ENCODE measurements at regions not wholly inside any gene's neighbourhood (a gene's known extent, or its start where the extent isn't known, plus 50 kb on each side); places are given as distances from the start of the nearest gene placed in this dataset.

DNA sequence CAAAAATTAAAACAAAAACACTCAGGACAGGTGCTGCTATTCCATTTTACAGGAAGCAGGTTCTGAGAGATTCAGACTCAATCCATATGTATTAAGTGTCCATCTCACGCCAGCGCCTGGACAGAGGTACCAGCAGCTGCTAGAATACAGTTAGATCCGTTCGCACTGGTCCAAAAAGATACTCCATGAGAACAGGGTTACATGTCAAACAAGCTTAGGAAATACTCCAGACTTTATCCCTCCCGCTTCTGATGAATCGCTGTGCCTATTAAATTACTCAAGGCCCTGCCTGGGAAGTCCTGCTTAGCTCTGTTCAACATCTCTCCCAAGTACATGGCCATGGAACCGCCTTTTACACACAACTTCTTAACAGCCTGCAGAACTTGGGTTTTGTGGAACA lies 50.2 kb upstream of the SLC35C1 start:
- no peak overlapping the region for H3K27ac ChIP-seq (ENCODE audit: extremely low read depth, low read depth, low read length)
- H3K9me3 ChIP-seq (ENCODE audit: control insufficient read depth, insufficient read depth, low read depth, low read length) = no peaks in the 10 kb centered on the region
- POLR2A ChIA-PET = no interaction called here
- CTCF ChIA-PET = interaction anchor here (0.5 to 1.3 kb wide), 7 partner anchors 13 to 384 kb away, joined by 3 to 14 read pairs (median 3); no protein-coding TSS in a partner anchor
- H3K4me3 ChIP-seq (ENCODE audit: low read depth, low read length) = no peak overlapping the region
- no peaks in the 10 kb centered on the region for H3K4me1 ChIP-seq (ENCODE audit: control insufficient read depth, insufficient read depth, low read length)
- TF ChIP-seq KLF7 (tag by site-specific recombination; IDR thresholded peaks at IDR 0.05; ENCODE audit: borderline replicate concordance) = no peak
- TF ChIP-seq SP3 (tag by site-specific recombination; IDR thresholded peaks at IDR 0.05) = no peak
- TF ChIP-seq ZNF654 (tag by site-specific recombination; IDR thresholded peaks at IDR 0.05; ENCODE audit: low read depth) = no peak
- TF ChIP-seq ZNF571 (tag by site-specific recombination; IDR thresholded peaks at IDR 0.05) = no peak
- TF ChIP-seq GLI2 (tag by site-specific recombination; IDR thresholded peaks at IDR 0.05; ENCODE audit: borderline replicate concordance, low read depth) = no peak
- TF ChIP-seq ZNF433 (tag by site-specific recombination; IDR thresholded peaks at IDR 0.05; ENCODE audit: low read depth) = no peak
- TF ChIP-seq, protein P1, sequence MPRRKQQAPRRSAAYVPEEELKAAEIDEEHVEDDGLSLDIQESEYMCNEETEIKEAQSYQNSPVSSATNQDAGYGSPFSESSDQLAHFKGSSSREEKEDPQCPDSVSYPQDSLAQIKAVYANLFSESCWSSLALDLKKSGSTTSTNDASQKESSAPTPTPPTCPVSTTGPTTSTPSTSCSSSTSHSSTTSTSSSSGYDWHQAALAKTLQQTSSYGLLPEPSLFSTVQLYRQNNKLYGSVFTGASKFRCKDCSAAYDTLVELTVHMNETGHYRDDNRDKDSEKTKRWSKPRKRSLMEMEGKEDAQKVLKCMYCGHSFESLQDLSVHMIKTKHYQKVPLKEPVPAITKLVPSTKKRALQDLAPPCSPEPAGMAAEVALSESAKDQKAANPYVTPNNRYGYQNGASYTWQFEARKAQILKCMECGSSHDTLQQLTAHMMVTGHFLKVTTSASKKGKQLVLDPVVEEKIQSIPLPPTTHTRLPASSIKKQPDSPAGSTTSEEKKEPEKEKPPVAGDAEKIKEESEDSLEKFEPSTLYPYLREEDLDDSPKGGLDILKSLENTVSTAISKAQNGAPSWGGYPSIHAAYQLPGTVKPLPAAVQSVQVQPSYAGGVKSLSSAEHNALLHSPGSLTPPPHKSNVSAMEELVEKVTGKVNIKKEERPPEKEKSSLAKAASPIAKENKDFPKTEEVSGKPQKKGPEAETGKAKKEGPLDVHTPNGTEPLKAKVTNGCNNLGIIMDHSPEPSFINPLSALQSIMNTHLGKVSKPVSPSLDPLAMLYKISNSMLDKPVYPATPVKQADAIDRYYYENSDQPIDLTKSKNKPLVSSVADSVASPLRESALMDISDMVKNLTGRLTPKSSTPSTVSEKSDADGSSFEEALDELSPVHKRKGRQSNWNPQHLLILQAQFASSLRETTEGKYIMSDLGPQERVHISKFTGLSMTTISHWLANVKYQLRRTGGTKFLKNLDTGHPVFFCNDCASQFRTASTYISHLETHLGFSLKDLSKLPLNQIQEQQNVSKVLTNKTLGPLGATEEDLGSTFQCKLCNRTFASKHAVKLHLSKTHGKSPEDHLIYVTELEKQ (tag by site-specific recombination; IDR thresholded peaks at IDR 0.05; ENCODE audit: borderline replicate concordance) = no peak
- TF ChIP-seq ZNF391 (tag by site-specific recombination; IDR thresholded peaks at IDR 0.05; ENCODE audit: borderline replicate concordance, low read depth) = no peak
- no peak for TF ChIP-seq ZNF132 (tag by site-specific recombination; IDR thresholded peaks at IDR 0.05; ENCODE audit: borderline replicate concordance)
- TF ChIP-seq ZBTB20 (tag by site-specific recombination; IDR thresholded peaks at IDR 0.05) = no peak
- TF ChIP-seq, protein P2, sequence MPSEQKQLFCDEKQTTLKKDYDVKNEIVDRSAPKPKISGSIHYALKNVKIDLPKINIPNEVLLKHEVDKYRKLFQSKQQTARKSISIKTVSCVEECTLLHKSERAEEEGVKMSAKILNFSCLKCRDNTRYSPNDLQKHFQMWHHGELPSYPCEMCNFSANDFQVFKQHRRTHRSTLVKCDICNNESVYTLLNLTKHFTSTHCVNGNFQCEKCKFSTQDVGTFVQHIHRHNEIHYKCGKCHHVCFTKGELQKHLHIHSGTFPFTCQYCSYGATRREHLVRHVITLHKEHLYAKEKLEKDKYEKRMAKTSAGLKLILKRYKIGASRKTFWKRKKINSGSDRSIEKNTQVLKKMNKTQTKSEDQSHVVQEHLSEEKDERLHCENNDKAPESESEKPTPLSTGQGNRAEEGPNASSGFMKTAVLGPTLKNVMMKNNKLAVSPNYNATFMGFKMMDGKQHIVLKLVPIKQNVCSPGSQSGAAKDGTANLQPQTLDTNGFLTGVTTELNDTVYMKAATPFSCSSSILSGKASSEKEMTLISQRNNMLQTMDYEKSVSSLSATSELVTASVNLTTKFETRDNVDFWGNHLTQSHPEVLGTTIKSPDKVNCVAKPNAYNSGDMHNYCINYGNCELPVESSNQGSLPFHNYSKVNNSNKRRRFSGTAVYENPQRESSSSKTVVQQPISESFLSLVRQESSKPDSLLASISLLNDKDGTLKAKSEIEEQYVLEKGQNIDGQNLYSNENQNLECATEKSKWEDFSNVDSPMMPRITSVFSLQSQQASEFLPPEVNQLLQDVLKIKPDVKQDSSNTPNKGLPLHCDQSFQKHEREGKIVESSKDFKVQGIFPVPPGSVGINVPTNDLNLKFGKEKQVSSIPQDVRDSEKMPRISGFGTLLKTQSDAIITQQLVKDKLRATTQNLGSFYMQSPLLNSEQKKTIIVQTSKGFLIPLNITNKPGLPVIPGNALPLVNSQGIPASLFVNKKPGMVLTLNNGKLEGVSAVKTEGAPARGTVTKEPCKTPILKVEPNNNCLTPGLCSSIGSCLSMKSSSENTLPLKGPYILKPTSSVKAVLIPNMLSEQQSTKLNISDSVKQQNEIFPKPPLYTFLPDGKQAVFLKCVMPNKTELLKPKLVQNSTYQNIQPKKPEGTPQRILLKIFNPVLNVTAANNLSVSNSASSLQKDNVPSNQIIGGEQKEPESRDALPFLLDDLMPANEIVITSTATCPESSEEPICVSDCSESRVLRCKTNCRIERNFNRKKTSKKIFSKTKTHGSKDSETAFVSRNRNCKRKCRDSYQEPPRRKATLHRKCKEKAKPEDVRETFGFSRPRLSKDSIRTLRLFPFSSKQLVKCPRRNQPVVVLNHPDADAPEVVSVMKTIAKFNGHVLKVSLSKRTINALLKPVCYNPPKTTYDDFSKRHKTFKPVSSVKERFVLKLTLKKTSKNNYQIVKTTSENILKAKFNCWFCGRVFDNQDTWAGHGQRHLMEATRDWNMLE (tag by site-specific recombination; conservative IDR thresholded peaks at IDR 0.05; ENCODE audit: low read depth) = no peak
- TF ChIP-seq, protein P3, sequence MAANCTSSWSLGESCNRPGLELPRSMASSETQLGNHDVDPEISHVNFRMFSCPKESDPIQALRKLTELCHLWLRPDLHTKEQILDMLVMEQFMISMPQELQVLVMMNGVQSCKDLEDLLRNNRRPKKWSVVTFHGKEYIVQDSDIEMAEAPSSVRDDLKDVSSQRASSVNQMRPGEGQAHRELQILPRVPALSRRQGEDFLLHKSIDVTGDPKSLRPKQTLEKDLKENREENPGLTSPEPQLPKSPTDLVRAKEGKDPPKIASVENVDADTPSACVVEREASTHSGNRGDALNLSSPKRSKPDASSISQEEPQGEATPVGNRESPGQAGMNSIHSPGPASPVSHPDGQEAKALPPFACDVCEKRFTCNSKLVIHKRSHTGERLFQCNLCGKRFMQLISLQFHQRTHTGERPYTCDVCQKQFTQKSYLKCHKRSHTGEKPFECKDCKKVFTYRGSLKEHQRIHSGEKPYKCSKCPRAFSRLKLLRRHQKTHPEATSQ (tag by site-specific recombination; IDR thresholded peaks at IDR 0.05) = no peak
- TF ChIP-seq, protein P4, sequence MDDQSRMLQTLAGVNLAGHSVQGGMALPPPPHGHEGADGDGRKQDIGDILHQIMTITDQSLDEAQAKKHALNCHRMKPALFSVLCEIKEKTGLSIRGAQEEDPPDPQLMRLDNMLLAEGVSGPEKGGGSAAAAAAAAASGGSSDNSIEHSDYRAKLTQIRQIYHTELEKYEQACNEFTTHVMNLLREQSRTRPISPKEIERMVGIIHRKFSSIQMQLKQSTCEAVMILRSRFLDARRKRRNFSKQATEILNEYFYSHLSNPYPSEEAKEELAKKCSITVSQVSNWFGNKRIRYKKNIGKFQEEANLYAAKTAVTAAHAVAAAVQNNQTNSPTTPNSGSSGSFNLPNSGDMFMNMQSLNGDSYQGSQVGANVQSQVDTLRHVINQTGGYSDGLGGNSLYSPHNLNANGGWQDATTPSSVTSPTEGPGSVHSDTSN (CRISPR knock-in tag; IDR thresholded peaks at IDR 0.05) = no peak
- no peak for TF ChIP-seq PRDM1 (tag by site-specific recombination; IDR thresholded peaks at IDR 0.05)
- TF ChIP-seq, protein P5, sequence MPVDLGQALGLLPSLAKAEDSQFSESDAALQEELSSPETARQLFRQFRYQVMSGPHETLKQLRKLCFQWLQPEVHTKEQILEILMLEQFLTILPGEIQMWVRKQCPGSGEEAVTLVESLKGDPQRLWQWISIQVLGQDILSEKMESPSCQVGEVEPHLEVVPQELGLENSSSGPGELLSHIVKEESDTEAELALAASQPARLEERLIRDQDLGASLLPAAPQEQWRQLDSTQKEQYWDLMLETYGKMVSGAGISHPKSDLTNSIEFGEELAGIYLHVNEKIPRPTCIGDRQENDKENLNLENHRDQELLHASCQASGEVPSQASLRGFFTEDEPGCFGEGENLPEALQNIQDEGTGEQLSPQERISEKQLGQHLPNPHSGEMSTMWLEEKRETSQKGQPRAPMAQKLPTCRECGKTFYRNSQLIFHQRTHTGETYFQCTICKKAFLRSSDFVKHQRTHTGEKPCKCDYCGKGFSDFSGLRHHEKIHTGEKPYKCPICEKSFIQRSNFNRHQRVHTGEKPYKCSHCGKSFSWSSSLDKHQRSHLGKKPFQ (tag by site-specific recombination; IDR thresholded peaks at IDR 0.05) = no peak
- TF ChIP-seq ZNF223 (tag by site-specific recombination; IDR thresholded peaks at IDR 0.05) = no peak
- TF ChIP-seq, protein P6, sequence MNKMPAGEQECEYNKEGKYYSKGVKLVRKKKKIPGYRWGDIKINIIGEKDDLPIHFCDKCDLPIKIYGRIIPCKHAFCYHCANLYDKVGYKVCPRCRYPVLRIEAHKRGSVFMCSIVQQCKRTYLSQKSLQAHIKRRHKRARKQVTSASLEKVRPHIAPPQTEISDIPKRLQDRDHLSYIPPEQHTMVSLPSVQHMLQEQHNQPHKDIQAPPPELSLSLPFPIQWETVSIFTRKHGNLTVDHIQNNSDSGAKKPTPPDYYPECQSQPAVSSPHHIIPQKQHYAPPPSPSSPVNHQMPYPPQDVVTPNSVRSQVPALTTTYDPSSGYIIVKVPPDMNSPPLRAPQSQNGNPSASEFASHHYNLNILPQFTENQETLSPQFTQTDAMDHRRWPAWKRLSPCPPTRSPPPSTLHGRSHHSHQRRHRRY (tag by site-specific recombination; IDR thresholded peaks at IDR 0.05) = no peak
- no peaks in the 10 kb centered on the region for H3K36me3 ChIP-seq (ENCODE audit: control insufficient read depth in 2 of 2, insufficient read depth in 1 of 2, low read length in 2 of 2)

All from HEK293 (cell line).